AG04449 (cell line): ENCODE measurements at regions not wholly inside any gene's neighbourhood (a gene's known extent, or its start where the extent isn't known, plus 50 kb on each side); places are given as distances from the start of the nearest gene placed in this dataset.

ENCODE experiments used
- CTCF ChIA-PET: fragments of 350-600 bp; formaldehyde crosslinking; extraction: SDS; loops from one replicate; lab custom pipeline; 2021; ENCODE audit warnings: antibody characterized with exemption; lab: Yijun Ruan, JAX
- POLR2A ChIA-PET: fragments of 400-600, 350-600 bp; formaldehyde crosslinking; extraction: SDS; loops from one replicate; lab custom pipeline; 2020; ENCODE audit warnings: antibody characterized with exemption, inconsistent platforms; lab: Yijun Ruan, JAX
- DNase-seq: peaks from one replicate; pipeline ENCODE4 v3.0.0-alpha.2; 2010; ENCODE audit warnings: low read depth, low spot score
- H3K4me3 ChIP-seq: 2 replicates; pipeline ENCODE4 v1.5.1; 2011; ENCODE audit warnings: low read depth, mild to moderate bottlenecking, control low read depth, low read length
- TF ChIP-seq, protein P1 (sequence below): IDR thresholded peaks from one replicate; pipeline ENCODE4 v1.5.1; 2011; ENCODE audit warnings: mild to moderate bottlenecking, moderate library complexity, low read length, control low read depth, inconsistent platforms; ENCODE audit not compliant: insufficient read depth; ENCODE audit errors: missing control alignments

DNA sequence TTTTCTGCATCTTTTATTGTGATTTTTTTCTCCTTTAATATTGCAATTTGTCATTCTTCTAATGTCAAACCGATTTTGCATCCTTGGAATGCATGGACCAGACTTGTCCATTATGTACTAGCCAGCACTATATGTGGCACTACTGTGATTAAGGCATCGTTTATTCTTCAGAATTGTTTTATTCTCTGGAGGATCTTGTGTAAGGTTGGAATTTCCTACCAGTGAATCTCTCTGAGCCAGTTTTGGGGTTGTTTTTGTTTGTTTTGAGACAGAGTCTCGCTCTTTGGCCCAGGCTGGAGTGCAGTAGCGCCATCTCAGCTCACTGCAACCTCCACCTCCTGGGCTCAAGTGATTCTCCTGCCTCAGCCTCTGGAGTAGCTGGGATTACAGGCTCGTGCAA lies 58.5 kb downstream of the IGLL5 start:
- POLR2A ChIA-PET: no interaction called here
- TF ChIP-seq, protein P1, sequence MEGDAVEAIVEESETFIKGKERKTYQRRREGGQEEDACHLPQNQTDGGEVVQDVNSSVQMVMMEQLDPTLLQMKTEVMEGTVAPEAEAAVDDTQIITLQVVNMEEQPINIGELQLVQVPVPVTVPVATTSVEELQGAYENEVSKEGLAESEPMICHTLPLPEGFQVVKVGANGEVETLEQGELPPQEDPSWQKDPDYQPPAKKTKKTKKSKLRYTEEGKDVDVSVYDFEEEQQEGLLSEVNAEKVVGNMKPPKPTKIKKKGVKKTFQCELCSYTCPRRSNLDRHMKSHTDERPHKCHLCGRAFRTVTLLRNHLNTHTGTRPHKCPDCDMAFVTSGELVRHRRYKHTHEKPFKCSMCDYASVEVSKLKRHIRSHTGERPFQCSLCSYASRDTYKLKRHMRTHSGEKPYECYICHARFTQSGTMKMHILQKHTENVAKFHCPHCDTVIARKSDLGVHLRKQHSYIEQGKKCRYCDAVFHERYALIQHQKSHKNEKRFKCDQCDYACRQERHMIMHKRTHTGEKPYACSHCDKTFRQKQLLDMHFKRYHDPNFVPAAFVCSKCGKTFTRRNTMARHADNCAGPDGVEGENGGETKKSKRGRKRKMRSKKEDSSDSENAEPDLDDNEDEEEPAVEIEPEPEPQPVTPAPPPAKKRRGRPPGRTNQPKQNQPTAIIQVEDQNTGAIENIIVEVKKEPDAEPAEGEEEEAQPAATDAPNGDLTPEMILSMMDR: no peak
- H3K4me3 ChIP-seq: no peak overlapping the region
- DNase-seq: no peak
- CTCF ChIA-PET: no interaction called here

DNA sequence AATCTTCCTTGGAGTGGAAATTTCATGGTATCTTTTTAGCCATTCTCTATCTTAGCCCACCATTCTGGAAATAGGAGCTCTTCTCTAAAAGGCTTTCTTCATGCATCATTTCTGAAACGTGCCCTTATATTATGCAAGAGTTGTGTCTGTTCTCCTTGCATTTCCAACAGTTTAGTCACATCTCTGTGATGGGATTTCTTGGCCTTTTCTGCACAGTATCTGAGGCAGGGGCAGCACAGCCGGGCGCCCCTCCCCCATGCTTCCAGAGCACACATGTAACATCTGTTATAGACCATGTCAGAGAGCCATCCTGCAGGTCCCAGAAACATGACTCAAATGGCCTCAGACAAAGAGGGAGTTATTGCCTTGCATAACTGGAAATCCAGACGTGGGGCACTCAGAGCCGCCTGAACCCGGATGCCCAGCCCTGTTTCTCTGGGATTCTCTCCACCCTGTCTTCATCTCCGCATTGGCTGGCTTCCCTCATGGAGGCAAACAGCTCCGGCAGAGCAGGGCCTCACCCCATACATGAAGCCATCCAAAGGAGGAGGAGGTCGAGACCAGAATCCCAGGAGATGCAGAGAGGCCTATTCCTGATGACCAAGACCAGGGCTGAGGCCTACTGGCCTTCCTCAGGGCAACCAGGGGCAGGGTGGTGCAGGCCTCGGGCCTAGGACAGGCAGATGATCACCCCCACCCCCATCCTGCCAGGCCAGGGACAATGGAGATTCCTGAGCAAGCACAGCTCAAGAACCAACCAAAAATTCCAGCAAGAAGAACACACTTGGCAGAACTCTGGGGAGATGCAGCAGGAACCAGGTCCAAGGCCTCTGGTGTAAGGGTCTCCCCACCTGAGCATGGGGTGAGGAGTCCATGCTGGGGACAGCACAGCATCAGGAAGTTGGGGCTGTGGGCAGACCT lies 61.3 kb downstream of the IGLL5 start:
- DNase-seq: no peak
- TF ChIP-seq, protein P1: no peak
- POLR2A ChIA-PET: no interaction called here
- H3K4me3 ChIP-seq: no peak overlapping the region
- CTCF ChIA-PET: interaction anchor here (1.2 to 3.3 kb wide), 4 partner anchors 10 to 101 kb away, joined by 4 to 29 read pairs (median 5); no protein-coding TSS in a partner anchor

DNA sequence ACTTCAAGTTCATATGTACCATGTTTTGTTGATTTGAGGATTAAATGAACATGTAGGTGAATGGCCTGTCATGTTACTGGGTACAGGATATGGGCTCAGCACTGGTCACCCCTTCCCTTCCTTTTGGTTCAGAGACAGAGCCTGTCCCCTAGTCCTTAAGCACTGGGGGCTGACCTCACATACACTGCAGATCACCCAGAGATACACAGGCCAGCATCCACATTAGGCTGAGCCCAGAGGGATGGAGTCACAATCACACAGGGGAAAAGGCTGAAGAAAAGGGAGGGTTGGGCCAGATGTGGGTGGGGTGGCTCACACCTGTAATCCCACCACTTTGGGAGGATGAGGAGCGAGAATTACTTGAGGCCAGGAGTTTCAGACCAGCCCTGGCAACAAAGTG lies 62.3 kb downstream of the IGLL5 start:
- TF ChIP-seq, protein P1: no peak
- CTCF ChIA-PET: interaction anchor here (1.4 kb wide), 1 partner anchor 182 kb away, joined by 4 read pairs; no protein-coding TSS in a partner anchor
- no peak overlapping the region for H3K4me3 ChIP-seq
- DNase-seq: no peak
- POLR2A ChIA-PET: no interaction called here

DNA sequence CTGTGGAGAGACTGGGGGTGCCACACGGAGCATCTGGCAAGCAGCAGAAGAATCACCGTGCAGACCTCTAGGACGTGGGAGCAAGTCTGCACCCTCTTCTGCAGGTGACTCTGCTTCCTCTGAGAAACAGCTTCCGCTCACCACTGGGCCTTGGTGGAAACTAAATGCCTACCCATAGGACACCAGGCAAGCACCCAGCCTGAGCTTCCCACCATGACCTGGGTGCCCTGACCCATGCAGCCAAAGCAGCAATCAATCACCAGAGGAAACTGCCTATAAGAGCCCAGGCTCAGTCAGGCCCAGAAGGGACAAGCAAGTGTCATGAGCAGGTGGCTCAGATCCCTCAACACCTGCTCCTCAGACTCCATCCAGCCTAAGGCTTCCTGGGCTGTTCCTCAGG lies 63.4 kb downstream of the IGLL5 start:
- POLR2A ChIA-PET: no interaction called here
- CTCF ChIA-PET: interaction anchor here (0.7 to 1.4 kb wide), 2 partner anchors 103 to 181 kb away, joined by 3 to 4 read pairs; no protein-coding TSS in a partner anchor
- TF ChIP-seq, protein P1: no peak

DNA sequence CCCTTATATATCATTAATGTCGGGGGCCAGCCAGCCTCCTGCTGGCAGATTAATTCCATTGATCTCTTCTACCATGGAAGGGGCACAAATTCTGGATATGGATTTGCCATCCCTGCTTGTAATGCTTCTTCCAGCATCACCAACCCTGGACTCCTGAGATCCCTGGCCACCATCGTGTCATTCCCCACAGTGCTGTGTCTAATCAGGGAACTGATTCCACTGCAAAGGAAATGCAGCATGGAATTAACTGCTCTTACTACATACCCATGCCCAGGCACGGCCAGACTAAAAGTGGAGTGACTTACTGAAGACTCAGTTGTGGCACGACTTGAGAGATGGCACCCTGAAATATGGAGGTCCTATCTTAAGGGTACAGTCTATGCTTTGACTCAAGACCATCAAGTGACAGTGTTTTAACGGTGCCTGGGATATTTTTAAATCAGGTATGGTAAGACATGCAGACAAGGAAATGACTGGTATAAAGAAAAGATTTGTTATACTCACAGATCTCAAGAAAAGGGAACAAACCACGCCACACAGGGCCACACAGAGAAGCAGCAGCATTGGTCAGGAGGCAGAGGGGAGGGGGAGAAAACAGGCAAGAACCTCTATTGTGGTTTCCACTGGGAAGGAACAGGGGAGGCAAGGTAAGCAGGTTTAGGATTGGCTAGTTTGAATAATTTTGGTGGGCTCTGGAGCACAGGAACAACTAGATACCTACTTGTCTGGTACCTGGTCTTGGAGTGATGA lies 65.1 kb downstream of the IGLL5 start:
- DNase-seq: no peak
- ChIA-PET POLR2A (no interaction called here), CTCF (interaction anchor here (10.1 kb wide), 1 partner anchor 177 kb away, joined by 800 read pairs; the partner anchor contains the start of gene RSPH14)
- TF ChIP-seq, protein P1: no peak
- no peak overlapping the region for H3K4me3 ChIP-seq

More for the DNA sequence above, 63.4 kb downstream of the IGLL5 start:
- H3K4me3 ChIP-seq: no peak overlapping the region
- DNase-seq: no peak
